SK-N-MC (cell line): ENCODE measurements at regions not wholly inside any gene's neighbourhood (a gene's known extent, or its start where the extent isn't known, plus 50 kb on each side); places are given as distances from the start of the nearest gene placed in this dataset.

Source experiments
- DNase-seq: peaks from one replicate; pipeline ENCODE4 v3.0.0-alpha.2; 2011; ENCODE audit warnings: low read depth, low spot score
- H3K27ac ChIP-seq: fragments of 200-600 bp; sonication (generic); 2 replicates; pipeline ENCODE4 v1.5.1; 2016; ENCODE audit warnings: mixed run types
- H3K36me3 ChIP-seq: fragments of 200-600 bp; sonication (generic); 2 replicates; pipeline ENCODE4 v1.6.1; 2017; ENCODE audit warnings: antibody characterized with exemption, low read length, mixed read lengths; ENCODE audit not compliant: insufficient read depth
- H3K4me3 ChIP-seq: fragments of 200-600 bp; sonication (generic); 2 replicates; pipeline ENCODE4 v1.5.1; 2016
- H3K9ac ChIP-seq: fragments of 200-600 bp; sonication (generic); 2 replicates; pipeline ENCODE4 v1.8.0; 2017; ENCODE audit warnings: mixed run types, mixed read lengths; ENCODE audit not compliant: insufficient read length
- H3K9me3 ChIP-seq: fragments of 200-600 bp; sonication (generic); 2 replicates; pipeline ENCODE4 v1.6.1; 2017; ENCODE audit warnings: low read depth, mild to moderate bottlenecking, antibody characterized with exemption, low read length, moderate library complexity, mixed read lengths
- EZH2 ChIP-seq: fragments of 200-600 bp; sonication (generic); IDR thresholded peaks from one replicate; pipeline ENCODE4 v1.6.1; 2017; ENCODE audit warnings: antibody characterized with exemption
- FOXP2 ChIP-seq: optimal IDR thresholded peaks from 2 replicates; pipeline ENCODE3; 2011; ENCODE audit warnings: mild to moderate bottlenecking, moderate library complexity; ENCODE audit not compliant: insufficient read depth; ENCODE audit errors: extremely low read length, control extremely low read depth
- POLR2AphosphoS5 ChIP-seq: IDR thresholded peaks from 2 replicates; pipeline ENCODE4 v1.6.1; 2012; ENCODE audit warnings: mild to moderate bottlenecking, low read depth, low read length, borderline replicate concordance

GRCh38 chr3:5332270-5332956, 144.9 kb downstream of the EDEM1 start:
- H3K9me3 ChIP-seq = no peaks in the 10 kb centered on the region
- no peak overlapping the region for H3K4me3 ChIP-seq
- no peak overlapping the region for H3K27ac ChIP-seq
- DNase-seq = no peak
- no peak overlapping the region for H3K9ac ChIP-seq
- TF ChIP-seq FOXP2 = no peak
- no peak for TF ChIP-seq POLR2AphosphoS5
- TF ChIP-seq EZH2 = no peak
- no peaks in the 10 kb centered on the region for H3K36me3 ChIP-seq

GRCh38 chr3:5339967-5340535, 152.5 kb downstream of the EDEM1 start:
- DNase-seq = no peak
- Histone ChIP-seq H3K9ac (no peak overlapping the region), H3K9me3 (no peaks in the 10 kb centered on the region), H3K27ac (no peak overlapping the region), H3K36me3 (no peaks in the 10 kb centered on the region), H3K4me3 (no peak overlapping the region)
- TF ChIP-seq EZH2 (no peak), POLR2AphosphoS5 (no peak), FOXP2 (no peak)

- no peak for TF ChIP-seq FOXP2
- no peak for TF ChIP-seq EZH2
- no peak for TF ChIP-seq POLR2AphosphoS5
- no peak for DNase-seq
- Histone ChIP-seq H3K9ac (no peak overlapping the region), H3K4me3 (no peak overlapping the region), H3K27ac (no peak overlapping the region), H3K36me3 (no peaks in the 10 kb centered on the region), H3K9me3 (no peaks in the 10 kb centered on the region)
These were observed 154.1 kb downstream of the EDEM1 start for GRCh38 chr3:5341610-5342009.

- H3K9ac ChIP-seq = no peak overlapping the region
- H3K4me3 ChIP-seq = no peak overlapping the region
- H3K36me3 ChIP-seq = no peaks in the 10 kb centered on the region
- H3K27ac ChIP-seq = no peak overlapping the region
- no peaks in the 10 kb centered on the region for H3K9me3 ChIP-seq
- TF ChIP-seq FOXP2 (no peak), EZH2 (no peak)
- no peak for DNase-seq
These were observed 156.0 kb downstream of the EDEM1 start for GRCh38 chr3:5343459-5343858.

- Histone ChIP-seq H3K4me3 (no peak overlapping the region), H3K9me3 (no peaks in the 10 kb centered on the region), H3K27ac (no peak overlapping the region), H3K36me3 (no peaks in the 10 kb centered on the region), H3K9ac (no peak overlapping the region)
- no peak for DNase-seq
- TF ChIP-seq FOXP2 (no peak), EZH2 (no peak), POLR2AphosphoS5 (no peak)
These were observed 157.2 kb downstream of the EDEM1 start for GRCh38 chr3:5344707-5345106.

GRCh38 chr3:5347486-5347885, 160.0 kb downstream of the EDEM1 start:
- TF ChIP-seq EZH2 (no peak), FOXP2 (no peak), POLR2AphosphoS5 (no peak)
- no peaks in the 10 kb centered on the region for H3K36me3 ChIP-seq
- H3K9me3 ChIP-seq = no peaks in the 10 kb centered on the region
- H3K9ac ChIP-seq = no peak overlapping the region
- H3K4me3 ChIP-seq = no peak overlapping the region
- no peak for DNase-seq
- H3K27ac ChIP-seq = no peak overlapping the region

- Histone ChIP-seq H3K9ac (no peak overlapping the region), H3K4me3 (no peak overlapping the region), H3K27ac (no peak overlapping the region), H3K36me3 (no peaks in the 10 kb centered on the region), H3K9me3 (no peaks in the 10 kb centered on the region)
- DNase-seq = no peak
- TF ChIP-seq FOXP2 (no peak), POLR2AphosphoS5 (no peak), EZH2 (no peak)
These were observed 160.9 kb downstream of the EDEM1 start for GRCh38 chr3:5348229-5348902.

- H3K4me3 ChIP-seq = no peak overlapping the region
- no peak overlapping the region for H3K27ac ChIP-seq
- no peaks in the 10 kb centered on the region for H3K36me3 ChIP-seq
- DNase-seq = no peak
- no peaks in the 10 kb centered on the region for H3K9me3 ChIP-seq
- TF ChIP-seq POLR2AphosphoS5 (no peak), FOXP2 (no peak), EZH2 (no peak)
- H3K9ac ChIP-seq = no peak overlapping the region
These were observed 161.8 kb downstream of the EDEM1 start for GRCh38 chr3:5349343-5349742.
